ENCODE measurements at regions not wholly inside any gene's neighbourhood (a gene's known extent, or its start where the extent isn't known, plus 50 kb on each side); places are given as distances from the start of the nearest gene placed in this dataset. TPM values are rescaled to one million over a fixed set of nuclear protein-coding genes. Genes with fewer than 3 reads are reported as not detected.
"Not testable (repeated sequence)": the region's sequence is repeated elsewhere in the genome, so short reads cannot be mapped to it uniquely, and the experiment has no call there.

GRCh38 chr4:9704551-9705332 is 76.7 kb upstream of the DRD5 start:
- no peak for DNase-seq (ENCODE audit: low read depth)
- no peak overlapping the region for H3K4me3 ChIP-seq (ENCODE audit: low read depth, low read length)
- no peak for TF ChIP-seq CTCF (IDR thresholded peaks at IDR 0.05; ENCODE audit: insufficient read depth, low read length)

GRCh38 chr4:9707281-9707680 is 74.2 kb upstream of the DRD5 start:
- H3K4me3 ChIP-seq (ENCODE audit: low read depth, low read length): not testable (repeated sequence)

GRCh38 chr4:9707936-9708335 is 73.5 kb upstream of the DRD5 start:
- not testable (repeated sequence) for H3K4me3 ChIP-seq (ENCODE audit: low read depth, low read length); DNase-seq (ENCODE audit: low read depth)

More at GRCh38 chr4:9707281-9707680, 74.2 kb upstream of the DRD5 start:
- DNase-seq (ENCODE audit: low read depth): not testable (repeated sequence)

- H3K4me3 ChIP-seq (ENCODE audit: low read depth, low read length): no peak overlapping the region
- DNase-seq (ENCODE audit: low read depth): no peak
- TF ChIP-seq CTCF (IDR thresholded peaks at IDR 0.05; ENCODE audit: insufficient read depth, low read length): no peak
Measured at GRCh38 chr4:9709724-9710123, 71.7 kb upstream of the DRD5 start.

- DNase-seq (ENCODE audit: low read depth); H3K4me3 ChIP-seq (ENCODE audit: low read depth, low read length): not testable (repeated sequence)
Measured at GRCh38 chr4:9715271-9715670, 66.2 kb upstream of the DRD5 start.

GRCh38 chr4:9716093-9716492 is 65.3 kb upstream of the DRD5 start:
- no peak for TF ChIP-seq CTCF (IDR thresholded peaks at IDR 0.05; ENCODE audit: insufficient read depth, low read length)
- H3K4me3 ChIP-seq (ENCODE audit: low read depth, low read length): no peak overlapping the region
- no peak for DNase-seq (ENCODE audit: low read depth)

GRCh38 chr4:9718246-9718939 is 63.0 kb upstream of the DRD5 start:
- not testable (repeated sequence) for H3K4me3 ChIP-seq (ENCODE audit: low read depth, low read length); DNase-seq (ENCODE audit: low read depth)

GRCh38 chr4:9722131-9722530 is 59.3 kb upstream of the DRD5 start:
- H3K4me3 ChIP-seq (ENCODE audit: low read depth, low read length); DNase-seq (ENCODE audit: low read depth): not testable (repeated sequence)

Small RNA genes in the stretch of these regions (small RNA-seq; reads per million reads assigned to genes)
- gene MIR548I2 (not detected), gene RF00017 (not detected), gene SNRPCP13 (not detected)

All from fibroblast of the aortic adventitia (primary cell).